ENCODE measurements at regions not wholly inside any gene's neighbourhood (a gene's known extent, or its start where the extent isn't known, plus 50 kb on each side); places are given as distances from the start of the nearest gene placed in this dataset.
"Not testable (repeated sequence)": the region's sequence is repeated elsewhere in the genome, so short reads cannot be mapped to it uniquely, and the experiment has no call there.

DNA sequence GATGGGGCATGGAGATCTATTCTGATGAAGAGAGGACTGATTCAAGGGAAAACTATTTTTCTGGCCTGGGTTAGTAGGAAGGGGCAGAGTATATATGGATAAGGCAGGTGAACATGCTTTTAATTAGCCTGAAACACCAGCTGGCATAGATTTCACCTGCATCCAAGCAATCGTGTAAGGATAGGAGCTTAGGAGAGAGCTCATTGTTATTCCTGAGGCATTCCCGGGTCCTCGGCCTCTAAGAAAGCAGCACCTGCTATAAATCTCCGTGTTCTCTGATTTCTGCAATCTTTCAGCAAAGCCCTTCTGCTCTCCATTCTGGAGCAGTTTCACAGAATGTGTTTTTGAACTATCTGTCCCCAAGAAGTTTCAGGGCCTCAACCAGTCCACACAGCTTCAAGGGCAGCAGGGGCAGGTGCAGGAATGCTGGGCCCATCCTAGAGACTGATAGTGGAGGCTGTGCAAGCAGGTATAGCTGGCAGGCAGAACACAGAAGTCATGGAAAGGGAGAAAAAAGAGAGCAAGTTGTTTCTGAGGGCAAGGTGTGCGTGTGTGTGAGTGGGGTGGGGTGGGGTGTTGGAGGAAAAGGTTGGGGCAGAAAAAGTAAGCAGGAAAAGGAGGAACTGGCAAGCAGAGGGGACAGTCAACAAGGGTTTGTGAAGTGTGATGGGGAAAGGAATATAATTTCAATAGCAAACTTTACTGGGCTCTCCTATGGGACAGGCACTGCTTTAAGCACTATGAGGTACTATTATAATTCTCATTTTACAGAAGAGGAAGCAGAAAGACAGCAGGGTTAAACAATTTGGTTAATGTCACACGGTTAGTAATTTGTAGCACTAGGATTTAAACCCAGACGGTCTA is 203.7 kb upstream of the SSTR1 start:
- TF ChIP-seq CTCF (IDR thresholded peaks at IDR 0.05), result no peak
- no peaks in the 10 kb centered on the region for H3K4me1 ChIP-seq
- intact Hi-C loops (cut with DNase I), result no loop called here
- DNase-seq (no peak), ATAC-seq (no peak)
- no peak overlapping the region for H3K27ac ChIP-seq
- no peaks in the 10 kb centered on the region for H3K9me3 ChIP-seq
- no peak overlapping the region for H3K4me3 ChIP-seq
- no peaks in the 10 kb centered on the region for H3K27me3 ChIP-seq (ENCODE audit: low read depth)
- H3K36me3 ChIP-seq, result no peaks in the 10 kb centered on the region

DNA sequence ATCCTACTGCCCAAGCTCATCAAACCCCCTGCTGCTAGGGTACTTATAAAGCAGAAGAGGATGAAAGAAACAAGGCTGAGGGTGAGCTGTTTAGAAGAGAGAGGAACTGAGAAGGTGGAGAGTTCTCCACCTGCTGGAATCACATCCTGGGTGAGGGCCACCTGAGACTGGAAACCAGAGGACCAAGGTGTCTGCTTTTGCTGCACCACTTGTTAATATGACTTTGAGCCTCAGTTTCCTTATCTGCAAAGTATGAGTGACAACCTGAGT is 203.2 kb upstream of the SSTR1 start:
- intact Hi-C loops (cut with DNase I), result no loop called here
- Histone ChIP-seq H3K4me1 (no peaks in the 10 kb centered on the region), H3K9me3 (no peaks in the 10 kb centered on the region), H3K27ac (no peak overlapping the region), H3K4me3 (no peak overlapping the region), H3K27me3 (ENCODE audit: low read depth) (no peaks in the 10 kb centered on the region), H3K36me3 (no peaks in the 10 kb centered on the region)
- no peak for TF ChIP-seq CTCF (IDR thresholded peaks at IDR 0.05)
- DNase-seq (no peak), ATAC-seq (no peak)

DNA sequence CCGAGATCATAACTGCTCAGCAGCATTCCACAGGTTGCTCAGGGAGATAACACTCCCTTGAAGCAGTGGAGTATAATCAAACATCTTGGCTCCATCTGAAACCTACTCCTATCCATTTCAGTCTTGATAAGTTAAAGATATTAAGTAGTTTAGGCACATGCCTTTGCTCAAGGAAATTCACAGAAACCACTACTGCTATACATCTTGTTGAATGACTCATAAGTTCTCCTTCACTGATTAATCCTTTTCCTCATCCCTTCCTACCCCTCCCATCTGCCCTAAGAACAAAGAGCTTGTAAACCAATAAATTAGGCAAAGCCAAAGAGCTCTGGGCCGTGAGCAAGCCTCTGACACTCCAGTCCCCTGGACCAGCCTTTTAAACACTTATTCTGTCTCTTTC is 196.5 kb upstream of the SSTR1 start:
- H3K27me3 ChIP-seq (ENCODE audit: low read depth); intact Hi-C loops (cut with DNase I); H3K4me1 ChIP-seq; DNase-seq; H3K36me3 ChIP-seq; H3K27ac ChIP-seq; H3K4me3 ChIP-seq; ATAC-seq: not testable (repeated sequence)
- H3K9me3 ChIP-seq, result peaks cover 31% of the 10 kb centered on the region

DNA sequence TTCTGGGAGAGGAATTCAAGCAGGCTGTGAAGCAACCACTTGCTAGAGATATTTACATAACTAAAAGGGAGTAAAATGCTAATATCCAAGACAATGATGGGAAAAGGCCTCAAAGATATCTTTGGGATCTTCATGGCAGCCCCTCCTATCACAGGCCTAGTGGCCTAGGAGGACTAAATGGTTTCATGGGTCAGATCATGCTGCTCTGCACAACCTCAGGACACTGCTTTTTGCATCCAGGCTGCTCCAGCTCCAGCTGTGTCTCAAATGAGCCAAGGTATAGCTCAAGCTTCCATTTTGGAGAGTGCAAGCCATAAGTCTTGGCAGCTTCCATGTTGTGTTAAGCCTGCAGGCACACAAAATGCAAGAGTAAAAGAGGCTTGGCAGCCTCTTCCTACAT is 195.6 kb upstream of the SSTR1 start:
- H3K9me3 ChIP-seq, result peaks cover 31% of the 10 kb centered on the region
- H3K27me3 ChIP-seq (ENCODE audit: low read depth), result no peaks in the 10 kb centered on the region
- DNase-seq, result no peak
- no peak for TF ChIP-seq CTCF (IDR thresholded peaks at IDR 0.05)
- H3K4me1 ChIP-seq, result no peaks in the 10 kb centered on the region
- H3K36me3 ChIP-seq, result no peaks in the 10 kb centered on the region
- H3K27ac ChIP-seq, result no peak overlapping the region
- ATAC-seq, result no peak
- H3K4me3 ChIP-seq, result no peak overlapping the region
- intact Hi-C loops (cut with DNase I), result no loop called here

DNA sequence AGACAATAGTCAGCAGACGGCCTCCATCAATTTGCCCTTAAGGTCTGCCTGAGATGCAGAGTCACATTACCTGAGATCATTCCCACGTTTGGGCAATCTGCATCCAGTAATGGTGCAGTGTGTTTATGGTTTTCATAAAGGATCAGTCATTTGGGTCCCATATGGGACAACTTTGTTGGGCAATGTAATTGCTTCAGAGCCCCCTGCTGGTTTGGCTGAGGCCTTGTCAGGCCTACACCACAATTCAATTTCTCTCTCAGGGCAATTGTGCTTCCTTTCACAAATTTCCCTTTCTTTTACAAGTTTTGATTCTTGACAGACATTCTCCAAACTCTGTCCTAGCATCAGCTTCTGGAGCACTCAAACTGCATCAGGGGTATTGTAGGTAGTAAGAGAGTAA is 191.2 kb upstream of the SSTR1 start:
- Histone ChIP-seq H3K9me3 (peaks cover 23% of the 10 kb centered on the region), H3K4me1 (no peaks in the 10 kb centered on the region), H3K27me3 (ENCODE audit: low read depth) (no peaks in the 10 kb centered on the region), H3K4me3 (no peak overlapping the region), H3K36me3 (no peaks in the 10 kb centered on the region), H3K27ac (no peak overlapping the region)
- DNase-seq, result no peak
- no peak for ATAC-seq
- TF ChIP-seq CTCF (IDR thresholded peaks at IDR 0.05), result peak; percentile 9
- intact Hi-C loops (cut with DNase I), result no loop called here

- Histone ChIP-seq H3K9me3 (peaks cover 7% of the 10 kb centered on the region), H3K36me3 (no peaks in the 10 kb centered on the region), H3K27ac (no peak overlapping the region), H3K27me3 (ENCODE audit: low read depth) (no peaks in the 10 kb centered on the region), H3K4me1 (no peaks in the 10 kb centered on the region), H3K4me3 (no peak overlapping the region)
- ATAC-seq (no peak), DNase-seq (no peak)
- no peak for TF ChIP-seq CTCF (IDR thresholded peaks at IDR 0.05)
- intact Hi-C loops (cut with DNase I), result no loop called here
Observed at GRCh38 chr14:38021861-38022260, 185.8 kb upstream of the SSTR1 start.

All from lower lobe of right lung (tissue), 2 donors.